Panc1 (cell line): ENCODE measurements at regions not wholly inside any gene's neighbourhood (a gene's known extent, or its start where the extent isn't known, plus 50 kb on each side); places are given as distances from the start of the nearest gene placed in this dataset.

ENCODE experiments used
- ATAC-seq: fragments of 200-7000 bp; cut with Tn5 transposase; 2 replicates; pipeline ENCODE4 v1.9.1; 2020; ENCODE audit warnings: mild to moderate bottlenecking, moderate library complexity
- BruUV-seq: library from RNA; stranded (reverse); fragments of 400-500 nt; replicated peaks from 2 replicates; lab custom pipeline; 2021; lab: Mats Ljungman, UMichigan
- CTCF ChIA-PET: fragments of 300-600 bp; sonication (Branson Sonifier 250); formaldehyde crosslinking; loops from one replicate; lab custom pipeline; 2022; ENCODE audit warnings: antibody characterized with exemption; lab: Charles Lee
- POLR2A ChIA-PET: fragments of 300-600 bp; sonication (Branson Sonifier 250); formaldehyde crosslinking; loops from one replicate; lab custom pipeline; 2022; ENCODE audit warnings: antibody characterized with exemption; lab: Charles Lee
- DNase-seq: peaks from one replicate; pipeline ENCODE4 v3.0.0-alpha.2; 2010; ENCODE audit warnings: low read depth, low spot score
- H3K27ac ChIP-seq: 2 replicates; pipeline ENCODE4 v1.5.1; 2011; ENCODE audit warnings: mild to moderate bottlenecking, low read length, inconsistent platforms
- H3K27me3 ChIP-seq: fragments of 200-500 bp; sonication (Bioruptor generic); 2 replicates; pipeline ENCODE4 v1.6.0; 2014; ENCODE audit warnings: low read length, inconsistent platforms; ENCODE audit not compliant: control insufficient read depth, insufficient read depth
- H3K36me3 ChIP-seq: fragments of 200-500 bp; sonication (Bioruptor generic); 2 replicates; pipeline ENCODE4 v1.5.1; 2014; ENCODE audit warnings: inconsistent platforms, mild to moderate bottlenecking, low read length, moderate library complexity; ENCODE audit not compliant: control insufficient read depth, insufficient read depth
- H3K4me1 ChIP-seq: 2 replicates; pipeline ENCODE4 v1.5.1; 2011; ENCODE audit warnings: inconsistent platforms, mild to moderate bottlenecking, low read length, moderate library complexity; ENCODE audit not compliant: control insufficient read depth, insufficient read depth
- H3K4me3 ChIP-seq, 2 experiments: 2 replicates each; pipeline ENCODE4 v1.5.1; 2011 to 2012; ENCODE audit warnings: low read depth in 2 of 2, low read length in 2 of 2, mild to moderate bottlenecking in 2 of 2, inconsistent platforms in 1 of 2, moderate library complexity in 1 of 2
- H3K9me3 ChIP-seq: fragments of 200-500 bp; sonication (Bioruptor generic); 2 replicates; pipeline ENCODE4 v1.5.1; 2014; ENCODE audit warnings: low read depth, mild to moderate bottlenecking, inconsistent platforms, low read length, moderate library complexity; ENCODE audit not compliant: control insufficient read depth, insufficient read depth
- CTCF ChIP-seq: fragments of 450-650 bp; IDR thresholded peaks from 2 replicates; pipeline ENCODE4 v1.5.1; 2017; ENCODE audit warnings: mild to moderate bottlenecking
- POLR2AphosphoS5 ChIP-seq: IDR thresholded peaks from 2 replicates; pipeline ENCODE4 v1.6.1; 2012; ENCODE audit warnings: mild to moderate bottlenecking, low read depth, low read length, moderate library complexity
- REST ChIP-seq, 2 experiments: IDR thresholded peaks; 2 replicates each; pipeline ENCODE4 v1.6.1; 2011 to 2012; ENCODE audit warnings: low read depth in 2 of 2, control low read depth in 1 of 2, low read length in 1 of 2, mild to moderate bottlenecking in 1 of 2, moderate library complexity in 1 of 2; ENCODE audit not compliant: insufficient read depth in 1 of 2
- SIN3A ChIP-seq: IDR thresholded peaks from 2 replicates; pipeline ENCODE4 v1.6.1; 2012; ENCODE audit warnings: low read depth, mild to moderate bottlenecking, low read length, moderate library complexity, borderline replicate concordance; ENCODE audit not compliant: insufficient read depth
- TCF7L2 ChIP-seq: IDR thresholded peaks from 2 replicates; pipeline ENCODE4 v1.6.1; 2011; ENCODE audit warnings: mild to moderate bottlenecking, low read depth, low read length, inconsistent platforms
- in situ Hi-C: cut with HindIII; loops from 2 replicates; pipeline ENCODE4 v1.10.0; 2016; ENCODE audit warnings: low sequenced_read_pairs, low pct_unique_long_range_greater_than_20kb
- intact Hi-C: fragments of 100-400 bp; cut with micrococcal nuclease; formaldehyde crosslinking; loops from one replicate; pipeline ENCODE4 v1.10.0; 2022; ENCODE audit not compliant: unreplicated experiment

GRCh38 chr4:11774346-11774745, 345.7 kb upstream of the HS3ST1 start:
- in situ Hi-C loops, result no loop called here
- ChIA-PET CTCF (no interaction called here), POLR2A (no interaction called here)
- Histone ChIP-seq H3K4me3 (no peak overlapping the region), H3K4me1 (no peaks in the 10 kb centered on the region), H3K27me3 (no peaks in the 10 kb centered on the region), H3K36me3 (no peaks in the 10 kb centered on the region), H3K27ac (no peak overlapping the region), H3K9me3 (no peaks in the 10 kb centered on the region)
- TF ChIP-seq SIN3A, result no peak
- no peak for TF ChIP-seq CTCF
- no peak for TF ChIP-seq TCF7L2
- no peak for TF ChIP-seq REST (IDR thresholded peaks at IDR 0.05; ENCODE audit: insufficient read depth in 1 of 2, low read depth in 2 of 2, low read length in 1 of 2)
- TF ChIP-seq POLR2AphosphoS5, result no peak
- intact Hi-C loops, result no loop called here
- no peak for ATAC-seq
- no peak for DNase-seq
- BruUV-seq, result no TSS peak

- no peak for DNase-seq
- Histone ChIP-seq H3K9me3 (no peaks in the 10 kb centered on the region), H3K4me3 (no peak overlapping the region), H3K4me1 (no peaks in the 10 kb centered on the region), H3K27me3 (no peaks in the 10 kb centered on the region), H3K27ac (no peak overlapping the region), H3K36me3 (no peaks in the 10 kb centered on the region)
- CTCF ChIA-PET, result no interaction called here
- no peak for ATAC-seq
- POLR2A ChIA-PET, result no interaction called here
- in situ Hi-C loops, result no loop called here
- TF ChIP-seq CTCF (no peak), REST (IDR thresholded peaks at IDR 0.05; ENCODE audit: insufficient read depth in 1 of 2, low read depth in 2 of 2, low read length in 1 of 2) (no peak), TCF7L2 (no peak), POLR2AphosphoS5 (no peak), SIN3A (no peak)
- BruUV-seq, result no TSS peak
- intact Hi-C loops, result no loop called here
These were observed 345.1 kb upstream of the HS3ST1 start for GRCh38 chr4:11773798-11774197.
